ENCODE measurements at regions not wholly inside any gene's neighbourhood (a gene's known extent, or its start where the extent isn't known, plus 50 kb on each side); places are given as distances from the start of the nearest gene placed in this dataset.

DNA sequence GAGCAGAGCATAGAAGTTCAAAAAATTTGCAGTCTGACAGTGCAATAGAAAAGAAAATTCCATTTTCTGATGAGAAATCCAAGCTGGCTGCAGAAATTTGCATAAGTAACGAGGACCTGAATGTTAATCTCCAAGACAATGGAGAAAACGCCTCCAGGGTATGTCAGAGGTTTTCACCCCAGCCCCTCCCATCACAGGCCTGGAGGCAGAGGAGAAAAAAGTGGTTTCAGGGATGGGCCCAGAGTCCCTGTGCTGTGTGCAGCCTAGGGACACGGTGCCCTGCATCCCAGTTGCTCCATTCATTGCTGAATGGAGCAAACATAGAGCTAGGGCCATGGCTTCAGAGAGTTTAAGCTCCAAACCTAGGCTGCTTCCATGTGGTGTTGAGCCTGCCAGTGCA lies 327.9 kb upstream of the KHDRBS2 start:
- TF ChIP-seq CEBPB (IDR thresholded peaks at IDR 0.05) (no peak), CREB1 (IDR thresholded peaks at IDR 0.05; ENCODE audit: low read depth) (no peak), ZBTB7A (IDR thresholded peaks at IDR 0.05; ENCODE audit: low read depth) (no peak), NFIC (IDR thresholded peaks at IDR 0.05) (no peak), TAF1 (IDR thresholded peaks at IDR 0.05; ENCODE audit: low read depth) (no peak), TEAD4 (IDR thresholded peaks at IDR 0.05) (no peak), YY1 (IDR thresholded peaks at IDR 0.05; ENCODE audit: low read depth) (no peak), RAD21 (IDR thresholded peaks at IDR 0.05; ENCODE audit: low read depth) (no peak), EP300 (IDR thresholded peaks at IDR 0.05; ENCODE audit: borderline replicate concordance) (no peak), TCF12 (IDR thresholded peaks at IDR 0.05; ENCODE audit: low read depth) (no peak), EGR1 (IDR thresholded peaks at IDR 0.05) (no peak)
- TF ChIP-seq, protein P1, sequence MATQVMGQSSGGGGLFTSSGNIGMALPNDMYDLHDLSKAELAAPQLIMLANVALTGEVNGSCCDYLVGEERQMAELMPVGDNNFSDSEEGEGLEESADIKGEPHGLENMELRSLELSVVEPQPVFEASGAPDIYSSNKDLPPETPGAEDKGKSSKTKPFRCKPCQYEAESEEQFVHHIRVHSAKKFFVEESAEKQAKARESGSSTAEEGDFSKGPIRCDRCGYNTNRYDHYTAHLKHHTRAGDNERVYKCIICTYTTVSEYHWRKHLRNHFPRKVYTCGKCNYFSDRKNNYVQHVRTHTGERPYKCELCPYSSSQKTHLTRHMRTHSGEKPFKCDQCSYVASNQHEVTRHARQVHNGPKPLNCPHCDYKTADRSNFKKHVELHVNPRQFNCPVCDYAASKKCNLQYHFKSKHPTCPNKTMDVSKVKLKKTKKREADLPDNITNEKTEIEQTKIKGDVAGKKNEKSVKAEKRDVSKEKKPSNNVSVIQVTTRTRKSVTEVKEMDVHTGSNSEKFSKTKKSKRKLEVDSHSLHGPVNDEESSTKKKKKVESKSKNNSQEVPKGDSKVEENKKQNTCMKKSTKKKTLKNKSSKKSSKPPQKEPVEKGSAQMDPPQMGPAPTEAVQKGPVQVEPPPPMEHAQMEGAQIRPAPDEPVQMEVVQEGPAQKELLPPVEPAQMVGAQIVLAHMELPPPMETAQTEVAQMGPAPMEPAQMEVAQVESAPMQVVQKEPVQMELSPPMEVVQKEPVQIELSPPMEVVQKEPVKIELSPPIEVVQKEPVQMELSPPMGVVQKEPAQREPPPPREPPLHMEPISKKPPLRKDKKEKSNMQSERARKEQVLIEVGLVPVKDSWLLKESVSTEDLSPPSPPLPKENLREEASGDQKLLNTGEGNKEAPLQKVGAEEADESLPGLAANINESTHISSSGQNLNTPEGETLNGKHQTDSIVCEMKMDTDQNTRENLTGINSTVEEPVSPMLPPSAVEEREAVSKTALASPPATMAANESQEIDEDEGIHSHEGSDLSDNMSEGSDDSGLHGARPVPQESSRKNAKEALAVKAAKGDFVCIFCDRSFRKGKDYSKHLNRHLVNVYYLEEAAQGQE (IDR thresholded peaks at IDR 0.05; ENCODE audit: low read depth): no peak
- TF ChIP-seq, protein P2, sequence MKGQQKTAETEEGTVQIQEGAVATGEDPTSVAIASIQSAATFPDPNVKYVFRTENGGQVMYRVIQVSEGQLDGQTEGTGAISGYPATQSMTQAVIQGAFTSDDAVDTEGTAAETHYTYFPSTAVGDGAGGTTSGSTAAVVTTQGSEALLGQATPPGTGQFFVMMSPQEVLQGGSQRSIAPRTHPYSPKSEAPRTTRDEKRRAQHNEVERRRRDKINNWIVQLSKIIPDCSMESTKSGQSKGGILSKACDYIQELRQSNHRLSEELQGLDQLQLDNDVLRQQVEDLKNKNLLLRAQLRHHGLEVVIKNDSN (IDR thresholded peaks at IDR 0.05): no peak
- TF ChIP-seq, protein P3, sequence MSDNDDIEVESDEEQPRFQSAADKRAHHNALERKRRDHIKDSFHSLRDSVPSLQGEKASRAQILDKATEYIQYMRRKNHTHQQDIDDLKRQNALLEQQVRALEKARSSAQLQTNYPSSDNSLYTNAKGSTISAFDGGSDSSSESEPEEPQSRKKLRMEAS (IDR thresholded peaks at IDR 0.05): no peak

DNA sequence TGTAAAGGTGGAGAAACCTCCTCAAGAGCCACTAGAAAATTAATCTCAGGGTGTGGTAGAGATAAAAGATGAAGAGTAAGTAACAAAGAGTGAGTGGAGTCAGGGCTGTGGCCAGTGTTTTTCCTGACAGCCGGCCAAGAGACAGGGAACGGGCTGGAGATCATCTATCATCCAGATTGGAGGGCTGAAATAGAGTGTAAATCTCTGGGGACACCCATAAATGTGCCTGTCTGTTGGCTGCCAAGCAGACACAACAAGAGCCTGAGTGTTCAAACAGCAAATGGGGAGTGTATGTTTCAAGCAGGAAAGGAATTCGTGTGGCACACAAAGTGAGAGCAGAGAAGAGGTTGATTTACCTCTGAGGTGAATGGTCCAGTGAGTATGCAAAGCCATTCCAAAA lies 326.4 kb upstream of the KHDRBS2 start:
- TF ChIP-seq, protein P1 (IDR thresholded peaks at IDR 0.05; ENCODE audit: low read depth): no peak
- TF ChIP-seq RAD21 (IDR thresholded peaks at IDR 0.05; ENCODE audit: low read depth) (no peak), CEBPB (IDR thresholded peaks at IDR 0.05) (no peak), EP300 (IDR thresholded peaks at IDR 0.05; ENCODE audit: borderline replicate concordance) (no peak), TCF12 (IDR thresholded peaks at IDR 0.05; ENCODE audit: low read depth) (no peak), EGR1 (IDR thresholded peaks at IDR 0.05) (no peak), ZBTB7A (IDR thresholded peaks at IDR 0.05; ENCODE audit: low read depth) (no peak), CREB1 (IDR thresholded peaks at IDR 0.05; ENCODE audit: low read depth) (no peak), FOXM1 (IDR thresholded peaks at IDR 0.05; ENCODE audit: borderline replicate concordance, low read depth) (no peak)
- TF ChIP-seq, protein P2 (IDR thresholded peaks at IDR 0.05): no peak
- TF ChIP-seq, protein P3 (IDR thresholded peaks at IDR 0.05): no peak

DNA sequence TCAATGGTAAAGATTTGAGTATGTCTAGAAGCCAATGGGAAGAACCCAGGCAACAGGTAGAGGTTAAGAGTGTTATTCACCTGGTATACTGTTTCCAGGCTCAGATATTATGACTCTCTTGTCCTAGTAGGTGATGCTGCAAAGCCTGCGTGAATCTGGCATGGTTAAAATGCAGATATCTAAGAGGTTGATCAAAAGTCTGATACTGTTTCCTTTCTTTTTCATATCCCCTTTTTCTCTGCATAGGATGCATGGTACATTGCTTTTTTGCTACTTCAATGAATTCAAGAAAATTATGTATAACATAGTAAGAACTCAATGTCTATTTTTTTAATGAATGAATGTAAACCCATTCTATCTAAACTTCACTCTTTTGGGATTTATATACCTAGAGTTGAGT lies 284.3 kb upstream of the KHDRBS2 start:
- no peak for TF ChIP-seq EGR1 (IDR thresholded peaks at IDR 0.05)
- TF ChIP-seq, protein P3 (IDR thresholded peaks at IDR 0.05): no peak

DNA sequence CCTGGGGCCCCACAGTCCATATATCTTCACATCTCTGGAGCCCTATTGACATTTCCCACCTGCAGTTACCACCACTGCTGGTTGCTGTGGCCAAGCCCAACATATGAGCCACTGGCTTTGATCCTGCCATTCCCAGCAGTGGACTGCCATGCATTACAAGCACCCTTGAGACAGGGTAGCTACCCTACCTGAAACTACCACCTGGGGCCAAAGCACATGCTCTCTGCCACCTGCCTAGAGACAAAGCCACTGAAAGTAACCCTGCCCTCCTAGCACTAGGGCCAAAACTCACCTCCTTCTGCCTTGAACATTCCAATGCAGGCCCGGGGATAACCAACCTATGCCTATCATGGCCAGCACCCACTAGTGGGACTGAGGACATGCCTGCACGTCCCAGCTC lies 255.5 kb upstream of the KHDRBS2 start:
- TF ChIP-seq TEAD4 (IDR thresholded peaks at IDR 0.05) (no peak), ZBTB7A (IDR thresholded peaks at IDR 0.05; ENCODE audit: low read depth) (no peak), EP300 (IDR thresholded peaks at IDR 0.05; ENCODE audit: borderline replicate concordance) (no peak), NFIC (IDR thresholded peaks at IDR 0.05) (no peak), TAF1 (IDR thresholded peaks at IDR 0.05; ENCODE audit: low read depth) (no peak), CREB1 (IDR thresholded peaks at IDR 0.05; ENCODE audit: low read depth) (no peak)
- TF ChIP-seq, protein P3 (IDR thresholded peaks at IDR 0.05): no peak
- TF ChIP-seq, protein P2 (IDR thresholded peaks at IDR 0.05): no peak
- TF ChIP-seq, protein P1 (IDR thresholded peaks at IDR 0.05; ENCODE audit: low read depth): no peak
